BJ (cell line): ENCODE measurements at regions not wholly inside any gene's neighbourhood (a gene's known extent, or its start where the extent isn't known, plus 50 kb on each side); places are given as distances from the start of the nearest gene placed in this dataset.

Experiments used
- CTCF ChIA-PET: fragments of 350-600 bp; formaldehyde crosslinking; extraction: SDS; loops from one replicate; lab custom pipeline; 2021; ENCODE audit warnings: antibody characterized with exemption, inconsistent platforms; lab: Yijun Ruan, JAX
- POLR2A ChIA-PET: fragments of 300-600 bp; sonication (Branson Sonifier 250); formaldehyde crosslinking; extraction: SDS; loops from one replicate; lab custom pipeline; 2021; ENCODE audit warnings: antibody characterized with exemption; lab: Charles Lee
- DNase-seq: peaks from one replicate; pipeline ENCODE4 v3.0.0-alpha.2; 2011; ENCODE audit warnings: low read depth
- H3K27me3 ChIP-seq: 2 replicates; pipeline ENCODE4 v1.6.0; 2011; ENCODE audit warnings: low read length; ENCODE audit not compliant: control insufficient read depth, insufficient read depth
- H3K36me3 ChIP-seq: 2 replicates; pipeline ENCODE4 v1.5.1; 2011; ENCODE audit warnings: low read length; ENCODE audit not compliant: control insufficient read depth, insufficient read depth
- H3K4me3 ChIP-seq: 2 replicates; pipeline ENCODE4 v1.5.1; 2011; ENCODE audit warnings: low read depth, mild to moderate bottlenecking, control low read depth, low read length
- TF ChIP-seq, protein P1 (sequence below): IDR thresholded peaks from 2 replicates; pipeline ENCODE4 v1.5.1; 2011; ENCODE audit warnings: low read depth, mild to moderate bottlenecking, control low read depth, inconsistent platforms, low read length, moderate library complexity; ENCODE audit not compliant: insufficient read depth

DNA sequence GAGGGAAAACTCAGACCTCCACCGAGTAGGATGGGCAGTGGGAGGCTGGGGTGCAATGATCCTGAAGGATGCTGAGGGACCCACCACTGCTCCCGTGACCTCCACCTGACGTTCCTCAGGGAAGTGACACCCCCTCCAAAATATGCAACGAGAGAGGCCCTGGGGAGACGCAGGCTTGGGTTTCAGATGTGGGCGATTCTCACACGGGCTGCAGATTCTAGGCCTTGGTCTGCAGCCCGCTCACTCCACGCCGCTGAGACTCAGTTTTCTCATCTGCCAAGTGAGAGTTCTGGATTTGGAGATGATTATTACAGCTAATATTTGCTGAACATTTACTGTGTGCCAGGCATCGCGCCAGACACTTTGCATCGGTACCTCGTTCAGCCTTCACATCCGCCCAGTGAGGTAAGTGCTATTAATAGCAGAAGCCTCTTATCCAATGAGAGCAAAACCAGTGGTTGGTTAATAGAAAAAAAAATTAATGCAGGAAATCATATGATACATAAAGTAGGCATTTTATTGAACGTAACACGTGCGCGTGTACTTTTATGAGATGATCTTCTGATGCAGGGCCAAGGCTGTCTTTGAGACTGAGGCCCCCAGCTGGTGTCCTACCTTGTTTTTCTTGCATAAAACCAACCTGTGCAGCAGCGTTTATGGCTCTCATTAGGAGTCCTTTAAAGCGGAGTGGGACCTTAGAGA, 102.0 kb upstream of the RUNX3 start:
- ChIA-PET POLR2A (no interaction called here), CTCF (interaction anchor here (0.6 to 1.3 kb wide), 2 partner anchors 50 to 100 kb away, joined by 4 read pairs; no protein-coding TSS in a partner anchor)
- H3K4me3 ChIP-seq = no peak overlapping the region
- DNase-seq = no peak
- H3K36me3 ChIP-seq = no peaks in the 10 kb centered on the region
- TF ChIP-seq, protein P1, sequence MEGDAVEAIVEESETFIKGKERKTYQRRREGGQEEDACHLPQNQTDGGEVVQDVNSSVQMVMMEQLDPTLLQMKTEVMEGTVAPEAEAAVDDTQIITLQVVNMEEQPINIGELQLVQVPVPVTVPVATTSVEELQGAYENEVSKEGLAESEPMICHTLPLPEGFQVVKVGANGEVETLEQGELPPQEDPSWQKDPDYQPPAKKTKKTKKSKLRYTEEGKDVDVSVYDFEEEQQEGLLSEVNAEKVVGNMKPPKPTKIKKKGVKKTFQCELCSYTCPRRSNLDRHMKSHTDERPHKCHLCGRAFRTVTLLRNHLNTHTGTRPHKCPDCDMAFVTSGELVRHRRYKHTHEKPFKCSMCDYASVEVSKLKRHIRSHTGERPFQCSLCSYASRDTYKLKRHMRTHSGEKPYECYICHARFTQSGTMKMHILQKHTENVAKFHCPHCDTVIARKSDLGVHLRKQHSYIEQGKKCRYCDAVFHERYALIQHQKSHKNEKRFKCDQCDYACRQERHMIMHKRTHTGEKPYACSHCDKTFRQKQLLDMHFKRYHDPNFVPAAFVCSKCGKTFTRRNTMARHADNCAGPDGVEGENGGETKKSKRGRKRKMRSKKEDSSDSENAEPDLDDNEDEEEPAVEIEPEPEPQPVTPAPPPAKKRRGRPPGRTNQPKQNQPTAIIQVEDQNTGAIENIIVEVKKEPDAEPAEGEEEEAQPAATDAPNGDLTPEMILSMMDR = no peak
- H3K27me3 ChIP-seq = no peaks in the 10 kb centered on the region; the same call in 1 of the 2 replicates

DNA sequence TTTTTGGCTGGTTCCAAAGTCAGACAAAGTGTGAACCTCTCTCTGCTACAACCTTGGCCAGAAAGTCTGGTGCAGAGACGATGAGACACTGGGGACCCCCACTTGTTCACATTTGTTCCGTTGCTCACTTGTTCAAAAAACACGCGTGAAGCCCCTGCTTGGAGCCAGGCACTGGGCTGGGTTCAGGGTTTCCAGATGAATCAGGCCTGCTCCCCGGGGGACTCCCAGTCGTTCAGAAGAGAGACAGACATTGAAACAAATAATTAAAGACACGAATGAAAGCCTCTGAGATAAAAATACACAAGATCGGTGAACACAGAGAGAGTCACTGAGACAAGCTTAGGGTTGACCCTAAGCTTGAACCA, 101.5 kb upstream of the RUNX3 start:
- Histone ChIP-seq H3K36me3 (no peaks in the 10 kb centered on the region), H3K27me3 (no peaks in the 10 kb centered on the region; the same call in 1 of the 2 replicates), H3K4me3 (no peak overlapping the region)
- CTCF ChIA-PET = interaction anchor here (1.3 kb wide), 1 partner anchor 99 kb away, joined by 4 read pairs; no protein-coding TSS in a partner anchor
- TF ChIP-seq, protein P1 = no peak
- no peak for DNase-seq
- POLR2A ChIA-PET = no interaction called here

DNA sequence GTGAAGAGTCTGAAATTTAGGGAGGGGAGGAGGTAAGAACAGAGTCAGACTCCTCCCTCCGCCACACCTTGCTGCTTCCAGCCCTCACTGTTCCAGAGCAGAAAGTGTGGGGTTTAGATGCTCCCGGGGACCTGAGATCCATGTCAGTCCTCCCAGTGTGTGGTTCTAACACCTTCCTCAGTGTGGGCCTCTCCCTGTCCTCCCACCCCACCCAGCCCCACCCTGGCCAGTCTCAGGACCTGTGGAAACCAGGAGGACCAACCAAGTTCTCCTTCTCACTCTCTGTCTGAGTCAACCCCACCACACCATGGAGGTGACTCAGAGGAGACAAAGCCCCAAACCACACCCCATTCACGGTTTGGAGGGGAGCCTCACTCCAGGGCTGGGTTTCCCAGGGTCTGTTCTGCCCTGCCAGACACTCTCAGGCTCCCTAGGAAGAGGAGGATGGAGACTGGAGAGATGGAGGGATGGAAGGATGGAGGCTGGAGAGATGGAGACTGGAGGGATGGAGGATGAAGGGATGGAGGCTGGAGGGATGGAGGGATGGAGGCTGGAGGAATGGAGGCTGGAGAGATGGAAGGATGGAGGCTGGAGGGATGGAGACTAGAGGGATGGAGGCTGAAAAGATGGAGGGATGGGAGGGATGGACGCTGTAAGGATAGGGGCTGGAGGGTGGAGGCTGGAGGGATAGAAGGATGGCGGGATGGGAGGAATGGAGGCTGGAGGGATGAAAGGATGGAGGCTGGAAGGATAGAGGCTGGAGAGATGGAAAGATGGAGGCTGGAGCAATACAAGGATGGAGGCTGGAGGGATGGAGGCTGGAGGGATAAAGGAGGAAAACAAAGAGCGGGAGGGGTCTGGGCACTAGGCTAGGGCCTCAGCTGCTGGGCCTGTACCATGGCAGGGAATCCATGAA, 100.9 kb upstream of the RUNX3 start:
- TF ChIP-seq, protein P1 = no peak
- POLR2A ChIA-PET = no interaction called here
- CTCF ChIA-PET = no interaction called here
- H3K4me3 ChIP-seq = no peak overlapping the region
- no peak for DNase-seq
- no peaks in the 10 kb centered on the region; the same call in 1 of the 2 replicates for H3K27me3 ChIP-seq
- H3K36me3 ChIP-seq = no peaks in the 10 kb centered on the region

DNA sequence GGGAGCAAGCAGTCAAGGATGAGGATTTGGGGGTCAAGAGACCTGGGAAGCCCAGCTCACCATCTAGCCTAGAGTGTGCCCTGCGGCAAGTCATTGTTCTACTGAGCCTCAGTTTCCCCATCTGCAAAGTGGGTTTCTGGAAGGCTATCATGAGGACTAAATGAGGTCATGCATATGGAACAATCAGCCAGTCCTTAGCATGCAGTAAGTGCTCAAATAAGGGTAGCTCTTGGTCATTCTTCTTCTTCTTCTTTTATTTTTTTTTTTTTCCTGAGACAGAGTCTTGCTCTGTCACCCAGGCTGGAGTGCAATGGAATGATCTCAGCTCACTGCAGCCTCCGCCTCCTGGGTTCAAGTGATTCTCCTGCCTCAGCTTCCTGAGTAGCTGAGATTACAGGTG, 99.9 kb upstream of the RUNX3 start:
- Histone ChIP-seq H3K4me3 (no peak overlapping the region), H3K36me3 (no peaks in the 10 kb centered on the region), H3K27me3 (no peaks in the 10 kb centered on the region; the same call in 1 of the 2 replicates)
- ChIA-PET POLR2A (no interaction called here), CTCF (interaction anchor here (2.6 kb wide), 1 partner anchor 8 kb away, joined by 21 read pairs; no protein-coding TSS in a partner anchor)
- no peak for DNase-seq
- TF ChIP-seq, protein P1 = no peak

GRCh38 chr1:25028907-25029599, 99.0 kb upstream of the RUNX3 start:
- H3K4me3 ChIP-seq = no peak overlapping the region
- DNase-seq = no peak
- peaks cover 1% of the 10 kb centered on the region for H3K27me3 ChIP-seq
- ChIA-PET POLR2A (no interaction called here), CTCF (interaction anchor here (0.6 to 2.6 kb wide), 2 partner anchors 9 to 80 kb away, joined by 3 to 21 read pairs; no protein-coding TSS in a partner anchor)
- no peaks in the 10 kb centered on the region for H3K36me3 ChIP-seq
- TF ChIP-seq, protein P1 = no peak
